ENCODE measurements at regions not wholly inside any gene's neighbourhood (a gene's known extent, or its start where the extent isn't known, plus 50 kb on each side); places are given as distances from the start of the nearest gene placed in this dataset.
"Not testable (repeated sequence)": the region's sequence is repeated elsewhere in the genome, so short reads cannot be mapped to it uniquely, and the experiment has no call there.

DNA sequence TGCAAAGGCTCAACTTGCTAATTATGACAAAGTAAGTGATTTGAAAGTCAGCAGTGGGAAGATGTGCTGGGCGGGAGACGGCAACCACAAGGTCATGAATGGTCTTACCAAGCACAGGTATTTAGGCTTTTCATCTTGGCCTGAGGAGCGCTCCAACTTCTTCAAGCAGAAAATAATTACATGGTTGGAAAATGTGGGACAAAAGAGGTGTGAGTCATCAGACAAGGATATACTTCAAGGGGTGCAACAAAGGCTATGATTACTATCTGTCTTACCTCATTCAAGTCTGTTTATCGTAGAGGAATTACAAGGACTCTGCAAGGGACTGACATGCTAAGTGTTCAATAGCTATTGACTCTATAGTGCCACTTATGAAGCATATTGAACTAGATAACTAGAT lies 2005.7 kb downstream of the MRPL39 start:
- DNase-seq (ENCODE audit: low read depth), result no peak

DNA sequence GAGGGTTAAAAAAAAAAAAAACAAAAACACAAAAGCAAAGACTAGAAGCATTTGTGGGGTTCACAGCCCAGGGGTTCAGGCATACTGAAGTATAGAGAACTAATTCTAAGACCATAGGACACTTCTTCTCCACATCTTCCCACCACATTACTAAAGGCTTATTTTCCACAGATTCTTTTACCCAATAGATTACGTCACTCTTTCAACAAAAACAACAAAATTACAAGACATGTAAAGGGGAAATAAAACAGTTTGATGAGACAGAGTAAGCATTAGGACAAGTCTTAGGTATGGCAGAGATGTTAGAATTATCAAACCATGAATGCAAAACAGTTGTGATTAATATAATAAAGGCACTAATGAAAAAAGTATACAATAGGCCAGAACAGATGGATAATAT lies 2013.7 kb downstream of the MRPL39 start:
- no peak for DNase-seq (ENCODE audit: low read depth)

DNA sequence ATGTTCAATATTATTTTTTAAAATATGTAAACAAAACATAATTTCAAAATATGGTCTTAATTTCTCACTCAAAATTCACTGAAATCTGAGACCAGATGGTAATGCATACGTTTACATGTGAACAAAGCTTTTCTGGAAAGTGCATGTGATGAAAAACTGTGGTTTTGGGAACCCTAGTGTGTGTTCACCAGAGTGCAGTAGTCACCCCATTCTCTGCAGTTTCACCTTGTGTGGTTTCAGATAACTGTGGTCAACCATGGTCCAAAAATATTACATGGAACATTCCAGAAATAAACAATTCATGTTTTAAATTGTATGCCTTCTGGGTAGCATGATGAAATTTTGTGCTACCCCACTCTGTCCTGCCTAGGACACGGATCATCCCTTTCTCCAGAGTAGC lies 2021.9 kb downstream of the MRPL39 start:
- DNase-seq (ENCODE audit: low read depth), result no peak

DNA sequence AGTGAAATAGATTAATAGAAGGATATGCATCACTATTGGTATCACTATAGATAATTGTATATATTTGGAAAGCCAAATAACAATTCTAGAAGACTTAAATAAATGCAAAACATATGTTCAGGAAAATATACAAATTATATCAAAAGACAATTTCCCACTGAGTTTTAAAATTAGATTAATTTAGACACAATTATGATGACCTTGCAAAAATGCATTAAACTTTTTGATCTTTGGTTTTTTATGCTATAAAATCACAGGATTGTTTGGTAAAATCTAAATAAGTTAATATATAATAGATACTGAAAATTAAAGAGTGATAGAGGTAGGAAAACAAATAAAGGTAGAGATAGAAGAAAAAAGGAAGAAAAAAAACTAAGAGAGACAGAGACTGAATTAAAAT lies 2027.7 kb downstream of the MRPL39 start:
- no peak for DNase-seq (ENCODE audit: low read depth)

DNA sequence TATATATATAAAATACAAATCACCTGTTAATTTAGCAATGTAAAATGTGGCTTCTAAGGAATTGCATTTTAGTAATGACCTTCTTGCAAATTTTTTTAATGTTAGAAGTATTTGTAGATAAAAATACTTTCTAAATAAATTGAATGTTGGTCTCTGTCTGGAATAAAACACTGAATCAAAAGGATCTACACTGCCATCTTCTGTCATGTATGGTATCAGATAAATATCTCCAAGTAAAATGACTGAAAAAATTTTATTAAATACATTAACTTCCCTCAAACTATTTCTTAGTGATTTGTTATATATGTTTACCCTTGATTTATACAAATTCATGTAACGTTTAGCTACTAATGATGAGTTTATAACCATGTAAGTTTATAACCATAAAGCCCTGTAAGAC lies 2029.3 kb downstream of the MRPL39 start:
- DNase-seq (ENCODE audit: low read depth), result no peak

DNA sequence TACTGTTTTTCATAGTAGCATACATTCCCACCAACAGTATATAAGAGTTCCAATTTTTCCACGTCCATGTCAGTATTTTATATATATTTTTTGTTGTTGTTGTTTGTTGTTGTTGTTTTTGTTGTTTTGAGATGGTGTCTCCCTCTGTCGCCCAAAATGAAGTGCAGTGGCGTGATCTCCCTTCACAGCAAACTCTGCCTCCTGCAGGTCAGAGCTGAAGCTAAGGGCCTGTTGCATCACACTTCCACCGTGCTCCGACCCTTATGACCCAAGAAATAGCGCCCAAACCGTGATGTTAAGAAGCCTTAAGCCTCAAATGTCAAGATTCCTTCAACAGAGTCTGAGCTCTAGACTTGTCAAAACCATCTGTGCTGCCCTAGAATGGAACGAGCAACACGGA lies 2032.3 kb downstream of the MRPL39 start:
- no peak for DNase-seq (ENCODE audit: low read depth)

DNA sequence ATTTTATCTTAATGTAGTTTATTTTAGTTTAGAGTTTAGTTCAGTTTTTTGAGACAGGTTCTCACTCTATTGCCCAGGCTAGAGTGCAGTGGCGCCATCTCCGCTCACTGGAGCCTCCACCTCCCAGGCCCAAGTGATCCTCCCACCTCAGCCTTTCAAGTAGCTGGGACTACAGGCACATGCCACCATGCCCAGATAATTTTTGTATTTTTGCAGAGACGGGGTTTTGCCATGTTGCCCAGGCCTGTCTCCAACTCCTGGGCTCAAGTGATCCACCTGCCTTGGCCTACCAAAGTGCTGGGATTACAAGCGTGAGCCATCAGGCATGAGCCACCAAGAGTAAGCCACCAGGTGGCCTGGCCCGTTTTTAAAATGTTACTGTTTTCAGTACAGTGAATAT lies 2058.4 kb downstream of the MRPL39 start:
- DNase-seq (ENCODE audit: low read depth), result not testable (repeated sequence)

DNA sequence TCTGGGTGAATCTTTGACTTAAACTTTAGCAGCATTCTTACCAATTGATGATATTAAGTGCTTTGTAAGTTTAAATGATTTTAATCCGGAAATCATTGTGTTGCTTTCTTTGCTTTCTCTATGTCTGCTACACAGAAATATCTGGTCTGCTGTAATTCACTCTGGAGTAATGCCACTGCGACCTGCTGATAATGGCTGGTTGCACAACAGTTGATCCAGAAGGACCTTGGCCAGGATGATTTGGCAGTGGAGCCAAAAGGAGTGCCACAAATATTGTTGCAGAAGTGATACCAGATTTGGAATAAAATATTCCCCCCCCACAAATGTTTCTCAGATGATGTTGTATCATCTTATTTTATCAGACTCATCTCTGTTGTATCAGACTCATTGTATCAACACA lies 2063.9 kb downstream of the MRPL39 start:
- no peak for DNase-seq (ENCODE audit: low read depth)

DNA sequence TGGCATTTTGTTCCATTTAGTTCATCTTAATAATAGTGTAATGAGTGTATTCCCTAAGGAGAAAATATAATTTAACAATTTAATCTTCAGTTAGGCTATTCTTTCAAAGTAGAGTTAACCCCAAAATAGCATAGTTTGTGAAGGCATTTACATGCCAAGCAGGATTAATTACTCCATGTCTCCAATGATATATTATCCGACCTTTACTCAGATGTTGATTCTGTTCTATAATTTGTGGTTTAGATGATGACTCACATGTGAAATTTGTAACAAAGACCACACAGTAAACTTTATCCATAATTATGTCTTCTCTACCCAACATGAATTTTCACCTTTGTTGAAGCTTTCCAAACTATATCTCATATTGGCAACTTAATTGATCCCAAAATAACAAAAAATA lies 2065.2 kb downstream of the MRPL39 start:
- no peak for DNase-seq (ENCODE audit: low read depth)

DNA sequence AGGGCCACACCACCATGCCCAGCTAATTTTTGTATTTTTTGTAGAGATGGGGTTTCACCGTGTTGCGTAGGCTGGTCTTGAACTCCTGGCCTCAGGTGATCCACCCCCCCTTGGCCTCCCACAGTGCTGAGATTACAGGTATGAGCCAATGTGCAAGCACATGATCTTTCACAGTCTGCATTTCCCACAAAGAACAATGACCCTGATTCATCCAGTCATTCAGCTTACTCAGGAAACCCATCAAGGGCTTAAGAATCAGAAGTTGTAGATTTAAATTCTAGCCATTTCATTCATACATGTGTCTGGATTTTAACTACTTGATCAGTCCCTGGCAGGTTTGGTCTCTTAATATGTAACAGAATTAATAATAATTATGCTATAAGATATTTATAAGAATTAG lies 2065.7 kb downstream of the MRPL39 start:
- DNase-seq (ENCODE audit: low read depth), result no peak

DNA sequence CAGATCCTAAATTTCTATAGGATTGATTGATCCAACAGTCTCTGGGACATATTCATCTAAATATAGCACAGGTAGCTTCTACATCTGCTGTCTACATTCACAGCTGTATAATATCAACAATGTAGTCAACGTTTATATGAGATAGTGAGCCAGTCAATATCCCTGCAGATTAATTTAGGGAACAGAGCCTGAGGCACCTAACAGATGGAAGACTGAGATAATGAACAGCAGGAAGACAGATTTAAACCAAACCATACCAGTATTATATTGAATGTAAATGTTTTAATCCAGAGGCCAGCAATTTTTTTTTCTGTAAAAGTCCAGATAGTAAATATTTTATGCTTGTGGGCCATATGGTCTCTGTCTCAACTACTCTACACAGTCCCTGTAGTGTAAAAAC lies 2072.4 kb downstream of the MRPL39 start:
- no peak for DNase-seq (ENCODE audit: low read depth)

DNA sequence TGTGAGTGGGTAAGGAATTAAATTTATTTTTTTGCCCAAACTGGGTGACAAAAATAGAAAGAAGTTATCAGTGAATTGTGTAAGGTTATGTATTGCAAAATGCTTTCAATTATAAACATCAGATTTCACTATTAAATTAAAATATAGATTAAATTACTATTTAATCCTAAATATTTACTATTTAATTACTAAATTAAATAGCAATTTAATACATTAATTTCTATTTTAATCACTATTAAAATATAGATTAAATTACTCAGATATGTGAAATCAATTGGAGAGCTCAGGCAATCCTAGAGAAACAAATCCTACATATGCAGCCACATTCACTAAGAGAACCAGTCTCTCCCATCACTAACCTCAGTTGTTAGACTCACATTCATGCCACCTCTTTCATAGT lies 2075.8 kb downstream of the MRPL39 start:
- no peak for DNase-seq (ENCODE audit: low read depth)

DNA sequence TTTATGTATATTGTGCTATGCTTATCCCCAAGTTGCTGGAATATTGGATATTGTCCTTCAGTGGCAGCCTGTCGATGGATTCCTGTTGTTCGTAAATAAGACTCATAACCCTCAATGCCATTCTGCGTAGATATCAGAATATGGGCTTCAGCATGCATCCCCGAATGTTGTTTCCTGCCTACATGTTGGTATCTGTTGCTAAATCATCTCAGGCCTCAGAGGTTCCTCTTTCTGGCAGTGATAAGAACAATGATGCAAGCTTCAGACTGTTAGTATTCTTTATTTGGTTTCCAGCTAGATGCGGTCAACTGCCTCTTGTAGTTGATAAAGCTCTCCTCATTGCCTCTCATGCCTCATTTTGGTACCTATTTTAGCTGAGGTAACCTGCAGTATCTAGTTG lies 2082.6 kb downstream of the MRPL39 start:
- DNase-seq (ENCODE audit: low read depth), result peak; percentile 17

DNA sequence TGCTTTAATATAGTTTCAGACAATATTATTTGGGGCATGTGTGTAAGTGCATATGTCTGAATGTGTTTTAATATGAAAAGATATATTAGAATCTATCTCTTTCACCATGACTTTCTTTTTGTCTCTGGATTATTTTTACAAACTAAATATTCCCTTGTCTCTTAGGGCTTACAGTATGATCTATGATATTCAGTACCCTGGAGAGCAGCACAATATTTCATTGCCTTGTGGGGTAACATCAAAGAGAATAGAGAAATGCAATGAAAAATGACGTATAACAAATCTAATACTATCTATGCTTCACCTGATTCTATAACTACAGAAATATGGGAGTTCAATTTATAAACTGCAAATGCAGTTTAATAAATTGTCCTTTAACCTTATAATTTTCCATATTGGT lies 2084.5 kb downstream of the MRPL39 start:
- DNase-seq (ENCODE audit: low read depth), result no peak

DNA sequence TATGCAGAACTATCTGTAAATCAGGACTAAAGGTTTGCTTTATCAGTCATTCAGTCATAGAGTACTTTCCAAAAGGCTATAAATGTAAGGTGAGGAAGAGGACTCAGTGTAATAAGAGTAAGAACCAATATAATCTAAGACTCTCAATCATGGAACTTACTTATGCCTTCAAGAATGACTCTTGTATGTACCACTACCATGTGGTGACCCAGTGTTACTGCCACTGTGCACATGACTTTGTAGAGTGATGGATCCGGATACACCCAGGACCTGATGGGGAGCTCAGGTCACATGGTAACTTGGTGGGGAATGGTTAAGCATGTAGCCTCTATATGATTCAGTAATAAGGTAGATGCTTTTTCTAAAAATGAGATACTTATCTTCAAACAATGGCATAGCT lies 2099.8 kb downstream of the MRPL39 start:
- DNase-seq (ENCODE audit: low read depth), result no peak

DNA sequence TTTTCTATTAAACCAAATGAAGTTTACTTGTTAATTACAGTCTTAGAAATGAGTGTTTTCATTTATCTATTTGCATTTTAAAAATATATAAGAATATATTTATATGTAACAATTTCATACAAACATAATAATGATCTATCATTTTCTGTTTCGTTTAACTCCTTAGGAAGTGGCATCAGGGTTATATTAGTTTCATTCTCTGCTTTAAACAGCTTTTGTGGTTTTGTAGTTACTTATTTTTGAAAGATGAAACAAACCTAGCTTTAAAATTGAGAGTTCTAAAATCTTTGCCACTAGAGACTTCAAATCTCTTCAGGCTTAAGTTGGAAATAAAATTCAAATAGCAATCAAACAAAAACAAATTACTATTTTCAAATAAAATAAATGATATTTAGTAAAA lies 2110.6 kb downstream of the MRPL39 start:
- DNase-seq (ENCODE audit: low read depth), result no peak

DNA sequence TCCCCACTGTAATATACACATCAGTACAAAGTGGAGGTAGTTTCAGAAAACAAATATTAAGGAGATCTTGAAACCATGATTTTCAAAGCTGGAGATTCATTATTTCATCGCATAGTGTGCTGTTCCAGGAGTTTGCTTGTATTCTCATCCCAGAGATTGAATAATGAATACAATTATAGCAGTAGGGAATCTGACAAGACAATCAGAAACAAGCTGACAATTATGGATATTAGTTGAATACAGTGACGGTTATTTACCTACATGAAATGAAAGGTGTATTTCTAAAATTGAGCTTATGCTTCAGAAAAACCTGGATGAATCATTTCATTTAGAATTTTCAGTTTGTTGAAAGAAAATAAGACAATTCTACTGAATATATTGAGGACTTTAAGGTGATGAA lies 2119.0 kb downstream of the MRPL39 start:
- DNase-seq (ENCODE audit: low read depth), result no peak

DNA sequence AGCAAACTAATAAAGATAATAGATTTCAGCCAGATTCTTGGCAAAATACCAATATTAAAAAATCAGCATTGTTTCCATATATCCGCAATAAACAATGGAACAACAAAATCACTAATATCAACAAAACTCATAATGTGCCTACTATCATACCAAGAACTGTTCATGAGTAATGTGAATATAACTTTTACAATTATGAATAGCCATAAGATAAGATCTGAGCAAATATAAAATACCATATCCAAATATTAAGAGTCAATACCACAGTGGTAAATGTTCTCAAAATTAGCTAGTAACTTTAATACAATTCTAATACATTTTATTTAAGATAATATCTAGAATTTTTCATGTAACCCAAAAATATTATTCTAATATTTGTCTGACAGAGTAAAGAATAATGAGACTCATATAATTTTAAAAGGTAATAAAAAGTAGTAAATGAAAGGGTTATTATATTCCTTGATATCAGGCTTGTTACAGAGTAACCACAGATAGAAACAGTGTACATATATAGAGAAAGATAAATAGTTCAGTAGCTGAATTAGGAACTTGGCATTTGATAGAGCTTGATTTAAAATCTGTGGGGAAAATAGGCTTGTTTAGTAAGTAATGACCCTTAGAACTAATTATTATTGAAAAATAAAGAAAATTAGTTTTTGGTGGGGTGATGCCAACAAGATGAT lies 2126.6 kb downstream of the MRPL39 start:
- no peak for DNase-seq (ENCODE audit: low read depth)

DNA sequence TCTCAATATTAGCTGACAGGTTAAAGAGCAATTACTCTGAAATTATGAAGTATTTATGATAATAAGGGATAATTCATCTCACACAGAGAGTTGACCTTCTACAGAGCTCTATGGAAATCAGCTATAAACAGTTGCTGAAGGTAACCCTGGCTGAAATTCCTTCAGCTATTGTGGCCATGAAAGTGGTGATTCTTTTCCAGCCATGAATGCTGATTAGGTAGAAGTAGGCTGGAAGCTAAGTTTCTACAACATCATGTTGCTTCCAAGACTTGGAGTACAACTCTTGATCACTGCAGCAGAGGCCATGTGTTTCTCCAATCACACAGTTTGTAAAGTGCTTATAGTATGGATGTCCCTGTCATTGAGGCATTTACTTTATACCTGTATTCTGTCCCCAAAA lies 2128.9 kb downstream of the MRPL39 start:
- no peak for DNase-seq (ENCODE audit: low read depth)

DNA sequence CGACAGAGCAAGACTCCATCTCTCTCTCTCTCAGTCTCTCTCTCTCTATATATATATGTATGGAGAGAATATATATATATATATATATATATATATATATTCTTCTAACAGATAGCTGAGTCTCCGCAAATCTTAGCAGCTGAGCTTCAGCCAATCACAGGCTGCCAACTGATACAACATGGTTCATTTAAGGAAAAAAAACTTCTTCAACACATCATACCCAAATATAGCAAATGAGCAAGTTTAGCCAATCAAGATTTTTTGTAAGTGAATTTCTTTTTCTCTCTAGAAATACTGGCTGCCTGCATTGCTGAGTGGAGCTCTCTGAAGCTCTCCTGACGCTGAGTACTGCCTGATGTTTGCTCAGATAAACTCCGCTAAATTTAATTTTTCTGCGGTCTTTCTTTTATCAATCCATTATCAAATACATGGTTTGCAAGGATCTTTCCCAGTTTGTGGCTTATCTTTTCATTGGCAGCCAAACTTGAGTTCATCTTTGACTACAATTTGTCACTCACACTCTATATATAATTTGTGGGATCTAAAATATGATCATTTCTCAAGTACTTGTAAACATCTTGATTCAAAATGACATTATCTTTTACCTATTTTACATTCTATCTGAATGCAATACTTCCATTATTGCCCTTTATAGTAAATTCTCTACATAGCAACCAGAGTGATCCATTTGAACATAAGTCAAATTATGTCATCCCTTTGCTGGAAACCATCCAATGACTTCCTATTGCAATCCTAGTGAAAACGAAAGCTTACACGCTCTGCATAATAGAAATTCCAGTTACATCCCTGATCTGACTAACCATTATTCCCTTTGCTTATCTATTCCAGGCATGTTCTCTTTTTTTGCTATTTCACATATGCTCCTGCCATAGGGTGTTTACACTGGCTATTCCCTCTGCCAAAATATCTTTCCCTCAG lies 2131.7 kb downstream of the MRPL39 start:
- DNase-seq (ENCODE audit: low read depth), result no peak

DNA sequence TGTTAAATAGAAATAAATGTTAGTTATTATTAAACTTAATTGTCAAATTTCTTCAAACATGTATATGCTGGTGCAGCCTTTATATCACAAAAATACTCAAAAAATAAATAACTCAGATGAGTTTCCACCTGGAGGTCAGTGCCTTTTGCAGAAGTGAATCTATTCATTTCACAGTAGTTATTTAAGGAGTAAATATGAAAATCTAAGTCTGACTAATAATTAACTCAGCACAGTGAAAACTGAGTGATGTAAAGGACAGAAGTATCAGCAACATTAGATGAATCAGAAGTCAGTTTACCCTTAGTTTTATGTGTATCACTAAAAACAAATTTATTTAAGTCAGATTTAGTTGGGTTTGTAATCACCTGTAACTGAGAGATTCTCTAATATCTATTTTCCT lies 2135.4 kb downstream of the MRPL39 start:
- DNase-seq (ENCODE audit: low read depth), result no peak

DNA sequence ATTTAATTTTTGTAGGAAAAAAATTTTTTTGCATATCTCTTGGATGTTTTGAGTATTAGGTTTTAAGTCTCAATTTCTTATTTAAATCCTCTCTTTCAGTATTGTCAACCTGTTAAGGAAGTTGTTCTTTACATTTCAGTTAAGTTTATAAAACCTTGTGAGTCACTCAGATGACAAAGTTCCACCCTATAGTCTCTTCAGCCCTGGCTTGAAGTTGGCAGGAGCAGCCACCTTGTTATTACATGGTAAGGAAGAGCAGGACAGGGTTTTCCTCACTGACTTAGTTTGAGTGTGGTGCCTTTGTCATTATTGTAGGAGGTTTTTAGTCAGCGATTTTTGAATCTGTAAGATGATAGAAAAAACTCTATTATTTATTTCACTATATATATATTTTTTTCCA lies 2143.9 kb downstream of the MRPL39 start:
- no peak for DNase-seq (ENCODE audit: low read depth)

DNA sequence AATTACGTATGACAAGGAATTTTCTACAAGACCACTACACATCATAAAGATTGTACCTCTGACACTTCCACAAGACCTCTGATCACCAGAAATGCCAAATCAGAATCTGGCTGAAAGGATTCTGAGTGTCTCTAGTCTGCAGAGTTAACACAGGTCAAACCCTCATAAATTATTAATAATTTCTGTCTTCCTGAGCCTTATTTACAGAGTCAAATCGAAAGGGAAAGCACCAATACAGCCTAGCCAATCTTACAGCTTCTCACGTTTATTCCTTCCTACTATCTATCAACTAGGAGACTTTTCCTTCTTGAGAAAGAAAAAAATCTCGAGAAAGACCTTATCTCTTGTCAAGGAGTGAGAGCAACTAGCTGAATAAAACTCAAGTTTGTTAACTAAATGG lies 2151.6 kb downstream of the MRPL39 start:
- DNase-seq (ENCODE audit: low read depth), result no peak
